ENCODE measurements at regions not wholly inside any gene's neighbourhood (a gene's known extent, or its start where the extent isn't known, plus 50 kb on each side); places are given as distances from the start of the nearest gene placed in this dataset.
"Not testable (repeated sequence)": the region's sequence is repeated elsewhere in the genome, so short reads cannot be mapped to it uniquely, and the experiment has no call there.

DNA sequence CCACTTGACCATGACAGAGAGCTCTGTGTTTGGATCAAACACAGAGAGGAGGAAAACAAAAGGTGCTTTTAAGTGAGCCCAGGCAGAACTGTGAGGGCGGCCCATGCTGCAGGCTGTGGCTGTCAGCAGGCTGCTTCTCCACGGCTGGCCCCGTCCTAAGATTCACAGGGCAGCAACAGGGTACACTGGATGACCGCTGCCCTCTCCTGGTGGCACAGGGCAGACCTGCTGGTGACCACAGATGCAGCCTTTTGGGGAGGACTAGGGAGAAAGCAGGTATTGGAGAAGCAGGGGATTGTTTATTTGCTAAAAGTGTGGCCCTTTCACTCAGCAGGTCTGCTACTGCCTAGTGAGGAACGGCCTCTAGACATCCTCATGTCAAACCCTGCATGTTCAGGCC is 183.7 kb downstream of the ADRA2C start:
- H2AFZ ChIP-seq (ENCODE audit: low read depth, low read length); H3K27ac ChIP-seq (ENCODE audit: low read length); H3K36me3 ChIP-seq (replicated peaks; ENCODE audit: low read depth, low read length); H3K27me3 ChIP-seq (ENCODE audit: low read depth, low read length); H3K9ac ChIP-seq (ENCODE audit: low read length); H3K4me2 ChIP-seq (ENCODE audit: low read length); H3K4me3 ChIP-seq (ENCODE audit: low read length); H3K4me1 ChIP-seq (ENCODE audit: low read length); H4K20me1 ChIP-seq (ENCODE audit: insufficient read depth, low read length); H3K9me3 ChIP-seq (ENCODE audit: insufficient read depth, low read length); H3K79me2 ChIP-seq (ENCODE audit: low read length): not testable (repeated sequence)
- TF ChIP-seq, protein P1, sequence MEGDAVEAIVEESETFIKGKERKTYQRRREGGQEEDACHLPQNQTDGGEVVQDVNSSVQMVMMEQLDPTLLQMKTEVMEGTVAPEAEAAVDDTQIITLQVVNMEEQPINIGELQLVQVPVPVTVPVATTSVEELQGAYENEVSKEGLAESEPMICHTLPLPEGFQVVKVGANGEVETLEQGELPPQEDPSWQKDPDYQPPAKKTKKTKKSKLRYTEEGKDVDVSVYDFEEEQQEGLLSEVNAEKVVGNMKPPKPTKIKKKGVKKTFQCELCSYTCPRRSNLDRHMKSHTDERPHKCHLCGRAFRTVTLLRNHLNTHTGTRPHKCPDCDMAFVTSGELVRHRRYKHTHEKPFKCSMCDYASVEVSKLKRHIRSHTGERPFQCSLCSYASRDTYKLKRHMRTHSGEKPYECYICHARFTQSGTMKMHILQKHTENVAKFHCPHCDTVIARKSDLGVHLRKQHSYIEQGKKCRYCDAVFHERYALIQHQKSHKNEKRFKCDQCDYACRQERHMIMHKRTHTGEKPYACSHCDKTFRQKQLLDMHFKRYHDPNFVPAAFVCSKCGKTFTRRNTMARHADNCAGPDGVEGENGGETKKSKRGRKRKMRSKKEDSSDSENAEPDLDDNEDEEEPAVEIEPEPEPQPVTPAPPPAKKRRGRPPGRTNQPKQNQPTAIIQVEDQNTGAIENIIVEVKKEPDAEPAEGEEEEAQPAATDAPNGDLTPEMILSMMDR (IDR thresholded peaks at IDR 0.05; ENCODE audit: low read depth, low read length): peak; percentile 21; the same call in 1 of the 2 replicates

- not testable (repeated sequence) for H3K4me2 ChIP-seq (ENCODE audit: low read length); H2AFZ ChIP-seq (ENCODE audit: low read depth, low read length); H3K4me3 ChIP-seq (ENCODE audit: low read length); H3K4me1 ChIP-seq (ENCODE audit: low read length); H4K20me1 ChIP-seq (ENCODE audit: insufficient read depth, low read length); H3K36me3 ChIP-seq (replicated peaks; ENCODE audit: low read depth, low read length); H3K79me2 ChIP-seq (ENCODE audit: low read length); H3K27me3 ChIP-seq (ENCODE audit: low read depth, low read length); H3K9me3 ChIP-seq (ENCODE audit: insufficient read depth, low read length); H3K27ac ChIP-seq (ENCODE audit: low read length); H3K9ac ChIP-seq (ENCODE audit: low read length)
These were observed 186.4 kb downstream of the ADRA2C start for GRCh38 chr4:3952443-3953139.

DNA sequence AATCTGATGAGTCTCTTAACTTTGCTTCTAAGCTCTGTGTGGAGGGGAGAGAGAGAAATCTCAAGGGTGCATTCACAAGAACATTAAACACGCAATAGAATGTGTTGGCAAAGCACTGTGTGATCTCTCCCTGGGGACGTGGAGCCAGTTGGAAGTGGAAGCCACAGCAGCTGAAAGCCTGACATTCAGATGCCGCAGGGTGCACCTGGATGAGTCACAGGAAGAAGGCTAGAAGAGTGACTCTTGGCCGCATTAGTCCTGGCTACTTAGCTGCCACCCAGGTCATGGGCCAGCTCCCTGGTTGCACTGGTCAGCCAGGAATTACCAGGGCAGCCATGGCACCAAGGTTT is 186.9 kb downstream of the ADRA2C start:
- not testable (repeated sequence) for H3K27ac ChIP-seq (ENCODE audit: low read length); H3K9ac ChIP-seq (ENCODE audit: low read length); H3K9me3 ChIP-seq (ENCODE audit: insufficient read depth, low read length); H3K27me3 ChIP-seq (ENCODE audit: low read depth, low read length); H3K4me1 ChIP-seq (ENCODE audit: low read length); H3K79me2 ChIP-seq (ENCODE audit: low read length); H3K4me3 ChIP-seq (ENCODE audit: low read length); H4K20me1 ChIP-seq (ENCODE audit: insufficient read depth, low read length); H2AFZ ChIP-seq (ENCODE audit: low read depth, low read length); H3K36me3 ChIP-seq (replicated peaks; ENCODE audit: low read depth, low read length); H3K4me2 ChIP-seq (ENCODE audit: low read length)

DNA sequence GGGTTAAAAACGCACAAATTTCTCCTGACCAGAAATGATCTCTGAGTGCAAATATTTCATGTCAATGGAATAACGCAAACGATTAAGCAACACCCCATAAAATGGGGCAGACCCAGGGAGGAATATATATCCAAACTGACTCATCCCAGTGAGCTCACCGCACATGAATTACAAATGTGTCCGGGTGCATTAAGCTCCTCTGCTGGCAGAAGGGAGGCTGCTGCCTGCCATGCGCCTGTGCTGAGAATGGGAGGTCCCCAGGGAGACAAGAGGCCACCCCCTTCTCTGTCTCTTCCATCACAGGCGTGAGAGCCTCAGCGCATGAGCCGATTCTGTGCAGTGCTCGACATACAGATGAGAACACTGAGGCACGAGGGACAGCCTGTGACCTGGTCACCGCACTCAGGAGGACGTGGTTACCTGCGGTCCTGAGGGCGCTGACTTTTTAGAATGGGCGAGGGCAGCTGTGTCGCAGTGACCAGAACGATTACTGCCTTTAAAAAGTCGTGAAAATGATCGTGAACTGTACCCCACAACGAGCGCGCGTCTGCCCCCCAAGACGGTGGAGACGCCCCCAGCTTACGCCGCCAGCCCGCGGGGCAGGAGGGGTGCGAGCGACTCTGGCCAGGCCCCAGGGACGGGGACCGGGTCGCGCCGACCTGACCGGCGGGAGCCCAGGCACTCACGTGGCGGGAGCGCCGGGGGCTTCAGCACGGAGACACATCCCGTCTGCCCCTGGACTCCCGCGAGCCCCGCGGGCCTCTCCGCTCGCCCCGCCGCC is 188.5 kb downstream of the ADRA2C start:
- Histone ChIP-seq H3K27ac (ENCODE audit: low read length) (peak overlapping the region; percentile 7; the same call in 1 of the 2 replicates), H3K9ac (ENCODE audit: low read length) (peak overlapping the region; percentile 75), H2AFZ (ENCODE audit: low read depth, low read length) (peak overlapping the region; percentile 51; the same call in 1 of the 2 replicates), H3K4me3 (ENCODE audit: low read length) (peak overlapping the region; percentile 83), H3K4me2 (ENCODE audit: low read length) (peak overlapping the region; percentile 77)
- not testable (repeated sequence) for H3K4me1 ChIP-seq (ENCODE audit: low read length); H3K27me3 ChIP-seq (ENCODE audit: low read depth, low read length); H3K9me3 ChIP-seq (ENCODE audit: insufficient read depth, low read length); H3K36me3 ChIP-seq (replicated peaks; ENCODE audit: low read depth, low read length); H3K79me2 ChIP-seq (ENCODE audit: low read length); H4K20me1 ChIP-seq (ENCODE audit: insufficient read depth, low read length)

DNA sequence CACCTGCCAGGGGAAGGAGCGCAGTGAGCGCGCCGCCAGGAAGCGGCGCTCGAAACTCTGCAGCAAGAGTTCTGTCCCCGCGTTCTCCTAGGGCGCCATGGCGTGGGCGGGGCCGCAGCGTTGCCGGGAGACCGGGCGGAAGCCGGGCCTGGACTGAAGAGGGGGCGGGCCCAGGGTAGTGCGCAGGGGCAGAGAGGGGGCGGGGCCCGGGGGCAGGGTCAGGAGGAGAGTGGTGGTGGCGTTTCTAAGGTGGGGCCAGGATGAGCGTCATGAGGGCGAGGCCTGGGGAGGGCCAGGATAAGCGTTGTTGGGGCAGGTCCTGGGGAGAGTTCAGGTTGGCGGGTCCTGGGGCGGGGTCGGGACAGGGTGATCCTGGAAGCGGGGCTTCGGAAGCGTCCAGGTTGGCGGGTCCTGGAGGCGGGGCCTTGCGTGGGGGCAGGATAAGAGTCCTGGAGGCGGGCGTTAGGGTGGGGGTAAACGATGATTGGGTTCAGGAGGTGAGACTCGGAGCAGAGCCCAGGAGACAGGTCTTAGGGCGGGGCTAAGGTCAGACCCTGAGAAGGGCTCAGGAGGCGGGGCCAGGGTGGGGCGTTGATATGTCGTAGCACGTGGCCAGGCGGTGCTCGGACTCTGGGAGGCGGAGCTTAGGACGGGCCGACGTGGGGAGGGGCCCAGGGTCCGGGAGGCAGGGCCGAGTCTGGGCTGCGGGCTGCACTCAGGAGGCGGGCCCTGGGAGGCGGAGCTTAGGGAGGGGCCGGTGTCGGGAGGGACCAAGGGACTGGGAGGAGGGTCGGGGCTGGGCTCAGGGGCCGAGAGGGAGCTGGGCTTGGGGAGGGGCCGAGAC is 189.4 kb downstream of the ADRA2C start:
- Histone ChIP-seq H3K4me3 (ENCODE audit: low read length) (peak overlapping the region; percentile 83), H3K27ac (ENCODE audit: low read length) (peak overlapping the region; percentile 27), H3K9ac (ENCODE audit: low read length) (peak overlapping the region; percentile 75), H3K4me2 (ENCODE audit: low read length) (peak overlapping the region; percentile 77), H2AFZ (ENCODE audit: low read depth, low read length) (peak overlapping the region; percentile 51; the same call in 1 of the 2 replicates)
- not testable (repeated sequence) for H3K4me1 ChIP-seq (ENCODE audit: low read length); H3K79me2 ChIP-seq (ENCODE audit: low read length); H4K20me1 ChIP-seq (ENCODE audit: insufficient read depth, low read length); H3K27me3 ChIP-seq (ENCODE audit: low read depth, low read length); H3K9me3 ChIP-seq (ENCODE audit: insufficient read depth, low read length); H3K36me3 ChIP-seq (replicated peaks; ENCODE audit: low read depth, low read length)

- H3K4me2 ChIP-seq (ENCODE audit: low read length): peak overlapping the region; percentile 66
- peak overlapping the region; percentile 83 for H3K4me3 ChIP-seq (ENCODE audit: low read length)
- H2AFZ ChIP-seq (ENCODE audit: low read depth, low read length); H3K27ac ChIP-seq (ENCODE audit: low read length); H3K36me3 ChIP-seq (replicated peaks; ENCODE audit: low read depth, low read length); H3K4me1 ChIP-seq (ENCODE audit: low read length); H4K20me1 ChIP-seq (ENCODE audit: insufficient read depth, low read length); H3K79me2 ChIP-seq (ENCODE audit: low read length); H3K9me3 ChIP-seq (ENCODE audit: insufficient read depth, low read length); H3K27me3 ChIP-seq (ENCODE audit: low read depth, low read length): not testable (repeated sequence)
- H3K9ac ChIP-seq (ENCODE audit: low read length): peak overlapping the region; percentile 43; the same call in 1 of the 2 replicates
These were observed 190.1 kb downstream of the ADRA2C start for GRCh38 chr4:3956165-3956867.

- H3K36me3 ChIP-seq (replicated peaks; ENCODE audit: low read depth, low read length); H3K4me2 ChIP-seq (ENCODE audit: low read length); H4K20me1 ChIP-seq (ENCODE audit: insufficient read depth, low read length); H3K27me3 ChIP-seq (ENCODE audit: low read depth, low read length); H3K4me3 ChIP-seq (ENCODE audit: low read length); H3K27ac ChIP-seq (ENCODE audit: low read length); H3K9me3 ChIP-seq (ENCODE audit: insufficient read depth, low read length); H3K79me2 ChIP-seq (ENCODE audit: low read length); H3K4me1 ChIP-seq (ENCODE audit: low read length); H3K9ac ChIP-seq (ENCODE audit: low read length); H2AFZ ChIP-seq (ENCODE audit: low read depth, low read length): not testable (repeated sequence)
These were observed 195.0 kb downstream of the ADRA2C start for GRCh38 chr4:3961091-3961672.

All from OCI-LY3 (cell line).